ENCODE measurements at regions not wholly inside any gene's neighbourhood (a gene's known extent, or its start where the extent isn't known, plus 50 kb on each side); places are given as distances from the start of the nearest gene placed in this dataset.

DNA sequence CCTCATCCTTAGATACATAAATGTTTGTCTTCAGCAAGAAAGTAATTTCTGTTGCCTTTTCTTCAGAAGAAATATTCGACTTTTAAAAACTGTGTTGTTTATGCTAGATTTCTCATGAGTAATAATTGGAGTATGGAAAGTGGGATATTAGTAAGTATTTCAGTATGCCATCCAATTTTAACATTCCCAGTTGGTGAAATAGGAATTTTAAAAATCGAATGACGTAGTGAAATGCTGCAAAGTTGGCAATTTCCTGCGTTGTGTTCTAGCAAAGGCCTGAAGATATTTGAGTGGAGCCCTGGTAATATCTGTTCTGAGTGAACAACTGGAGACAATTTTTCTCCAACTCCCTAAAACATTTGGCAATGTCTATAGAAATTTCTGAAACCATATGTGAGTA, 190.1 kb downstream of the ZNF330 start:
- WGBS (ENCODE audit: low lambda C conversion rate) = 60% methylated on average over 4 of the region's 4 CpGs
- H3K27me3 ChIP-seq (ENCODE audit: insufficient read depth) = no peaks in the 10 kb centered on the region
- H3K36me3 ChIP-seq (replicated peaks in 1 of 2; ENCODE audit: control insufficient read depth in 1 of 2, insufficient read depth in 2 of 2, low read length in 1 of 2) = no peaks in the 10 kb centered on the region
- no peak for DNase-seq
- no peak overlapping the region for H3K4me3 ChIP-seq (ENCODE audit: low read depth in 2 of 2, low read length in 1 of 2)
- TF ChIP-seq SMC3 (IDR thresholded peaks at IDR 0.05; ENCODE audit: low read depth, low read length) = no peak
- no peak for TF ChIP-seq EP300 (IDR thresholded peaks at IDR 0.05; ENCODE audit: borderline replicate concordance in 1 of 2, low read depth in 1 of 2, low read length in 1 of 2)
- TF ChIP-seq, protein P1, sequence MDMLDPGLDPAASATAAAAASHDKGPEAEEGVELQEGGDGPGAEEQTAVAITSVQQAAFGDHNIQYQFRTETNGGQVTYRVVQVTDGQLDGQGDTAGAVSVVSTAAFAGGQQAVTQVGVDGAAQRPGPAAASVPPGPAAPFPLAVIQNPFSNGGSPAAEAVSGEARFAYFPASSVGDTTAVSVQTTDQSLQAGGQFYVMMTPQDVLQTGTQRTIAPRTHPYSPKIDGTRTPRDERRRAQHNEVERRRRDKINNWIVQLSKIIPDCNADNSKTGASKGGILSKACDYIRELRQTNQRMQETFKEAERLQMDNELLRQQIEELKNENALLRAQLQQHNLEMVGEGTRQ (IDR thresholded peaks at IDR 0.05; ENCODE audit: borderline replicate concordance, low read depth, low read length) = no peak
- TF ChIP-seq, protein P2, sequence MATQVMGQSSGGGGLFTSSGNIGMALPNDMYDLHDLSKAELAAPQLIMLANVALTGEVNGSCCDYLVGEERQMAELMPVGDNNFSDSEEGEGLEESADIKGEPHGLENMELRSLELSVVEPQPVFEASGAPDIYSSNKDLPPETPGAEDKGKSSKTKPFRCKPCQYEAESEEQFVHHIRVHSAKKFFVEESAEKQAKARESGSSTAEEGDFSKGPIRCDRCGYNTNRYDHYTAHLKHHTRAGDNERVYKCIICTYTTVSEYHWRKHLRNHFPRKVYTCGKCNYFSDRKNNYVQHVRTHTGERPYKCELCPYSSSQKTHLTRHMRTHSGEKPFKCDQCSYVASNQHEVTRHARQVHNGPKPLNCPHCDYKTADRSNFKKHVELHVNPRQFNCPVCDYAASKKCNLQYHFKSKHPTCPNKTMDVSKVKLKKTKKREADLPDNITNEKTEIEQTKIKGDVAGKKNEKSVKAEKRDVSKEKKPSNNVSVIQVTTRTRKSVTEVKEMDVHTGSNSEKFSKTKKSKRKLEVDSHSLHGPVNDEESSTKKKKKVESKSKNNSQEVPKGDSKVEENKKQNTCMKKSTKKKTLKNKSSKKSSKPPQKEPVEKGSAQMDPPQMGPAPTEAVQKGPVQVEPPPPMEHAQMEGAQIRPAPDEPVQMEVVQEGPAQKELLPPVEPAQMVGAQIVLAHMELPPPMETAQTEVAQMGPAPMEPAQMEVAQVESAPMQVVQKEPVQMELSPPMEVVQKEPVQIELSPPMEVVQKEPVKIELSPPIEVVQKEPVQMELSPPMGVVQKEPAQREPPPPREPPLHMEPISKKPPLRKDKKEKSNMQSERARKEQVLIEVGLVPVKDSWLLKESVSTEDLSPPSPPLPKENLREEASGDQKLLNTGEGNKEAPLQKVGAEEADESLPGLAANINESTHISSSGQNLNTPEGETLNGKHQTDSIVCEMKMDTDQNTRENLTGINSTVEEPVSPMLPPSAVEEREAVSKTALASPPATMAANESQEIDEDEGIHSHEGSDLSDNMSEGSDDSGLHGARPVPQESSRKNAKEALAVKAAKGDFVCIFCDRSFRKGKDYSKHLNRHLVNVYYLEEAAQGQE (IDR thresholded peaks at IDR 0.05; ENCODE audit: low read depth, low read length) = no peak
- TF ChIP-seq MEF2A (IDR thresholded peaks at IDR 0.05; ENCODE audit: borderline replicate concordance, low read depth) = no peak
- no peak for TF ChIP-seq RFX5 (IDR thresholded peaks at IDR 0.05; ENCODE audit: low read length)
- no peak for TF ChIP-seq RXRA (IDR thresholded peaks at IDR 0.05; ENCODE audit: borderline replicate concordance, low read depth)
- TF ChIP-seq FOXM1 (IDR thresholded peaks at IDR 0.05; ENCODE audit: low read depth) = no peak
- no peak for TF ChIP-seq EZH2phosphoT487 (IDR thresholded peaks at IDR 0.05; ENCODE audit: borderline replicate concordance, low read depth)
- TF ChIP-seq GABPA (IDR thresholded peaks at IDR 0.05; ENCODE audit: low read depth) = no peak
- no peak for TF ChIP-seq MXI1 (IDR thresholded peaks at IDR 0.05; ENCODE audit: low read depth, low read length)
- no peak for TF ChIP-seq JUND (IDR thresholded peaks at IDR 0.05)
- no peak for TF ChIP-seq CHD2 (IDR thresholded peaks at IDR 0.05; ENCODE audit: low read length, partially characterized antibody)
- no peak for TF ChIP-seq TAF1 (IDR thresholded peaks at IDR 0.05; ENCODE audit: borderline replicate concordance, low read depth, low read length)
- H3K27ac ChIP-seq (ENCODE audit: low read depth in 2 of 2, low read length in 1 of 2) = no peak overlapping the region; a peak in 1 of 4 replicates
- POLR2A ChIA-PET = no interaction called here
- no peaks in the 10 kb centered on the region for H3F3A ChIP-seq (replicated peaks; ENCODE audit: insufficient read depth)
- H3K4me2 ChIP-seq = no peak overlapping the region
- H3K4me1 ChIP-seq (ENCODE audit: control insufficient read depth in 1 of 2, insufficient read depth in 2 of 2, low read depth in 1 of 2, low read length in 1 of 2) = peaks cover 0 to 3% of the 10 kb centered on the region in 2 experiments; a peak in 1 of 4 replicates
- no peaks in the 10 kb centered on the region for H3K9me2 ChIP-seq
- no peaks in the 10 kb centered on the region for H3K9me3 ChIP-seq
- H2AFZ ChIP-seq (ENCODE audit: low read depth) = no peak overlapping the region
- no peaks in the 10 kb centered on the region for H4K20me1 ChIP-seq (ENCODE audit: insufficient read depth)
- no peak overlapping the region for H3K9ac ChIP-seq
- no peaks in the 10 kb centered on the region for H3K79me2 ChIP-seq (ENCODE audit: insufficient read depth)
- CTCF ChIA-PET = no interaction called here

DNA sequence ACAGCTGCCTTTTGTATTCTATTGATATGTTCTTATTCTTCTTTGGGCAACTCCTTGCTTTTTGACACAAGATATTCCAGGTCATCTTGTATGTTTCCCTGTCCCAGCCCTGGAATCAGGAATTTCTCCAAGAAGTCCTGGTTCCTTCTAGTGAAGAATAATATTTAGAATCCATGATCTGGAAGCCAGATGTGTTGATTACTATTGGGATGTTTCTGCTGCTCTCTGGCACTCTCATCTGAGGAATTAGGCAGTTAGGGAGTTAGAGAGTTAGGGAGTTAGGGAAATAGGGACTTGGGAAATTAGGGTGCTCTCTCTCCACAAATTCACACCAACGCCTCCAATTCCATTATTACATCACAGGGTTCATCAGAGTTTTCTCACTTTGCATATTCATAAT, 191.2 kb downstream of the ZNF330 start:
- H3K4me3 ChIP-seq (ENCODE audit: low read depth in 2 of 2, low read length in 1 of 2) = no peak overlapping the region
- H3K4me2 ChIP-seq = no peak overlapping the region
- H3F3A ChIP-seq (replicated peaks; ENCODE audit: insufficient read depth) = peaks cover 3% of the 10 kb centered on the region
- no peaks in the 10 kb centered on the region for H3K79me2 ChIP-seq (ENCODE audit: insufficient read depth)
- H4K20me1 ChIP-seq (ENCODE audit: insufficient read depth) = no peaks in the 10 kb centered on the region
- H3K9ac ChIP-seq = no peak overlapping the region
- H3K36me3 ChIP-seq (replicated peaks in 1 of 2; ENCODE audit: control insufficient read depth in 1 of 2, insufficient read depth in 2 of 2, low read length in 1 of 2) = no peaks in the 10 kb centered on the region
- WGBS (ENCODE audit: low lambda C conversion rate) = 48% methylated on average over 1 of the region's 1 CpG
- H3K9me3 ChIP-seq = no peaks in the 10 kb centered on the region
- H3K27me3 ChIP-seq (ENCODE audit: insufficient read depth) = no peaks in the 10 kb centered on the region
- H3K4me1 ChIP-seq (ENCODE audit: control insufficient read depth in 1 of 2, insufficient read depth in 2 of 2, low read depth in 1 of 2, low read length in 1 of 2) = peaks cover 0 to 3% of the 10 kb centered on the region in 2 experiments; a peak in 1 of 4 replicates
- no peak overlapping the region for H3K27ac ChIP-seq (ENCODE audit: low read depth in 2 of 2, low read length in 1 of 2)
- POLR2A ChIA-PET = no interaction called here
- no peak overlapping the region for H2AFZ ChIP-seq (ENCODE audit: low read depth)
- DNase-seq = no peak
- H3K9me2 ChIP-seq = no peaks in the 10 kb centered on the region
- CTCF ChIA-PET = no interaction called here
- TF ChIP-seq RFX5 (IDR thresholded peaks at IDR 0.05; ENCODE audit: low read length) (no peak), FOSL2 (IDR thresholded peaks at IDR 0.05; ENCODE audit: borderline replicate concordance, low read depth) (no peak), RAD21 (IDR thresholded peaks at IDR 0.05; ENCODE audit: low read length) (no peak), POLR2AphosphoS5 (IDR thresholded peaks at IDR 0.05; ENCODE audit: low read depth, low read length) (no peak), TCF12 (IDR thresholded peaks at IDR 0.05) (no peak), NFIC (IDR thresholded peaks at IDR 0.05; ENCODE audit: borderline replicate concordance) (no peak), TAF1 (IDR thresholded peaks at IDR 0.05; ENCODE audit: borderline replicate concordance, low read depth, low read length) (no peak), TEAD4 (IDR thresholded peaks at IDR 0.05; ENCODE audit: borderline replicate concordance, insufficient read depth) (no peak), CHD2 (IDR thresholded peaks at IDR 0.05; ENCODE audit: low read length, partially characterized antibody) (no peak)
- TF ChIP-seq, protein P3, sequence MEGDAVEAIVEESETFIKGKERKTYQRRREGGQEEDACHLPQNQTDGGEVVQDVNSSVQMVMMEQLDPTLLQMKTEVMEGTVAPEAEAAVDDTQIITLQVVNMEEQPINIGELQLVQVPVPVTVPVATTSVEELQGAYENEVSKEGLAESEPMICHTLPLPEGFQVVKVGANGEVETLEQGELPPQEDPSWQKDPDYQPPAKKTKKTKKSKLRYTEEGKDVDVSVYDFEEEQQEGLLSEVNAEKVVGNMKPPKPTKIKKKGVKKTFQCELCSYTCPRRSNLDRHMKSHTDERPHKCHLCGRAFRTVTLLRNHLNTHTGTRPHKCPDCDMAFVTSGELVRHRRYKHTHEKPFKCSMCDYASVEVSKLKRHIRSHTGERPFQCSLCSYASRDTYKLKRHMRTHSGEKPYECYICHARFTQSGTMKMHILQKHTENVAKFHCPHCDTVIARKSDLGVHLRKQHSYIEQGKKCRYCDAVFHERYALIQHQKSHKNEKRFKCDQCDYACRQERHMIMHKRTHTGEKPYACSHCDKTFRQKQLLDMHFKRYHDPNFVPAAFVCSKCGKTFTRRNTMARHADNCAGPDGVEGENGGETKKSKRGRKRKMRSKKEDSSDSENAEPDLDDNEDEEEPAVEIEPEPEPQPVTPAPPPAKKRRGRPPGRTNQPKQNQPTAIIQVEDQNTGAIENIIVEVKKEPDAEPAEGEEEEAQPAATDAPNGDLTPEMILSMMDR (IDR thresholded peaks at IDR 0.05) = no peak
- TF ChIP-seq, protein P4, sequence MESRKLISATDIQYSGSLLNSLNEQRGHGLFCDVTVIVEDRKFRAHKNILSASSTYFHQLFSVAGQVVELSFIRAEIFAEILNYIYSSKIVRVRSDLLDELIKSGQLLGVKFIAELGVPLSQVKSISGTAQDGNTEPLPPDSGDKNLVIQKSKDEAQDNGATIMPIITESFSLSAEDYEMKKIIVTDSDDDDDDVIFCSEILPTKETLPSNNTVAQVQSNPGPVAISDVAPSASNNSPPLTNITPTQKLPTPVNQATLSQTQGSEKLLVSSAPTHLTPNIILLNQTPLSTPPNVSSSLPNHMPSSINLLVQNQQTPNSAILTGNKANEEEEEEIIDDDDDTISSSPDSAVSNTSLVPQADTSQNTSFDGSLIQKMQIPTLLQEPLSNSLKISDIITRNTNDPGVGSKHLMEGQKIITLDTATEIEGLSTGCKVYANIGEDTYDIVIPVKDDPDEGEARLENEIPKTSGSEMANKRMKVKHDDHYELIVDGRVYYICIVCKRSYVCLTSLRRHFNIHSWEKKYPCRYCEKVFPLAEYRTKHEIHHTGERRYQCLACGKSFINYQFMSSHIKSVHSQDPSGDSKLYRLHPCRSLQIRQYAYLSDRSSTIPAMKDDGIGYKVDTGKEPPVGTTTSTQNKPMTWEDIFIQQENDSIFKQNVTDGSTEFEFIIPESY (IDR thresholded peaks at IDR 0.05; ENCODE audit: borderline replicate concordance, low read depth) = no peak

Data from SK-N-SH (cell line).